ENCODE measurements at regions not wholly inside any gene's neighbourhood (a gene's known extent, or its start where the extent isn't known, plus 50 kb on each side); places are given as distances from the start of the nearest gene placed in this dataset.
"Not testable (repeated sequence)": the region's sequence is repeated elsewhere in the genome, so short reads cannot be mapped to it uniquely, and the experiment has no call there.

GRCh38 chr17:30578015-30578717 is 101.0 kb downstream of the GOSR1 start:
- TF ChIP-seq CTCF (conservative IDR thresholded peaks at IDR 0.05; ENCODE audit: low read length); EZH2phosphoT487 (IDR thresholded peaks at IDR 0.05; ENCODE audit: borderline replicate concordance): not testable (repeated sequence)

Data from Loucy (cell line).